Stimulated activated CD8-positive, alpha-beta memory T cell treated with anti-CD3 and anti-CD28 coated beads, Interleukin-2, amount 100 ng/mL, for 48 hours (primary cell): ENCODE measurements at regions not wholly inside any gene's neighbourhood (a gene's known extent, or its start where the extent isn't known, plus 50 kb on each side); places are given as distances from the start of the nearest gene placed in this dataset.
A peak's percentile ranks its signal among the peaks of the same experiment; 100 is the strongest.
"Not testable (repeated sequence)": the region's sequence is repeated elsewhere in the genome, so short reads cannot be mapped to it uniquely, and the experiment has no call there.

Experiments
- DNase-seq, 2 donors: peaks; one replicate each; pipeline ENCODE4 v3.0.0-alpha.2; 2020; ENCODE audit warnings: low read depth in 2 of 2

DNA sequence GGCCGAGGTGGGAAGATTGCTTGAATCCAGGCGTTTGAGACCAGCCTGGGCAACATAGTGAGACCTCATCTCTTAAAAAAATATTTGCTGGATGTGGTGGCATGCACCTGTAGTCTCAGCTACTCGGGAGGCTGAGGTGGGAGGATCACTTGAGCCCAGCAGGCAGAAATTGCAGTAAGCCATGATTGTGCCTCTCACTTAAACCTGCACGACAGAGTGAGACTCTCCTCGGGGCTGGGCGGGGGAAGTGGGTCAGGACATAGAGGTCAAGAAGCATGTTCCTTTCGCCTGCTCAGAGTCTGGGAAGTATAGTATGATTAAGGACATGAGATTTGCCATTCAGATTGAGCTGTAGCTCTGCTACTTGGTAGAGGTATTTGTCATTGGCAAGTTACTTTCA, 52.3 kb downstream of the SEPTIN7 start:
- not testable (repeated sequence) for DNase-seq

DNA sequence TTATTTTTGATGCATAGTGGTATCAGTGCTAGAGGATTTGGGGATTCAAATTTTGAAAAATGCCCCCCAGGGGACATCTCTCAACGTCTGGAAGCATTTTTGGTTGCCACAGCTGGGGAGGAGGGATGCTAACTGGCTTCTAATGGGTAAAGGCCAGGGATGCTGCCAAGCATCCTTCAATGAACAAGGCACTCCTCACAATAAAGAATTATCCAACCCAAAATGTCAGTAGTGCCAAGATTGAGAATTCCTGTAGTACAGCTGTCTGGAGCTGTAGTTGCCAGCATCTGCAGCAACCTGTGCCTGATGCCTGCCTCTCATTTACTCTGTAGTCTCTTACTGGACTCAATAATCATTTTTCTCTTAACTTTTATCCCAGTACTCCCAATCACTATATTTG, 53.5 kb downstream of the SEPTIN7 start:
- DNase-seq: no peak

DNA sequence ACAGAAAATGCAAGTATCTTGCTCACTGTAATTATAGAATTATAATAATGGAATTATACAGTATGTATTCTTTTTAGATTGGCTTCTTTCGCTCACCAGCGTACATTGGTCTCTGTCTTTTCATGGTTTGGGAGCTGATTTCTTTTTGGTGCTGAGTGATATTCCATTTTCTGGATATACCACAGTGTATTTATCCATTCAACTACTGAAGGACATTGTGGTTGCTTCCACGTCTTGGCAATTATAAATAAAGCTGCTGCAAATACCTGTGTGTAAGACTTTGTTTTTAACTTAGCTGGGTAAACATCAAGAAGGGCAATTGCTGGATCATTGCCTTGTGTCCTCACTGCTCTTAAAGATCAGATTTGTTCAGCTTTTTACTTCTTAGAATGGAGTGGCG, 55.3 kb downstream of the SEPTIN7 start:
- DNase-seq: no peak

DNA sequence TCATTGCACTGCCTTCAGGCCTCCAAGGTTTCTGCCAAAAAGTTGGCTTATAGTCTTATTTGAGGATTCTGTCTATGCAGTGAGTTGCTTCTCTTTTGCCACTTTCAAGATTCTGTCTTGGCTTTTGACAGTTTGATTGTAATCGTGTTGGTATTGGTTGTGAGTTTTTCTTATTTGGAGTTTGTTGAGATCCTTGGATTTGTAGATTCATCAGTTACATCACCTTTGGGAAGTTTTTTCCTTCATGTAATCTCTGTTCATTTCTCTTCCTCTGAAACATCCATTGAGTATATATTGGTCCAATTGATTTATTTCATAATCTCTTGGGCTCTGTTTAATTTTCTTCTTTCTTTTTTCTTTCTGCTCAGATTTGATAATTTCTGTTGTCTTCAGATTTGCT, 59.8 kb downstream of the SEPTIN7 start:
- no peak for DNase-seq

DNA sequence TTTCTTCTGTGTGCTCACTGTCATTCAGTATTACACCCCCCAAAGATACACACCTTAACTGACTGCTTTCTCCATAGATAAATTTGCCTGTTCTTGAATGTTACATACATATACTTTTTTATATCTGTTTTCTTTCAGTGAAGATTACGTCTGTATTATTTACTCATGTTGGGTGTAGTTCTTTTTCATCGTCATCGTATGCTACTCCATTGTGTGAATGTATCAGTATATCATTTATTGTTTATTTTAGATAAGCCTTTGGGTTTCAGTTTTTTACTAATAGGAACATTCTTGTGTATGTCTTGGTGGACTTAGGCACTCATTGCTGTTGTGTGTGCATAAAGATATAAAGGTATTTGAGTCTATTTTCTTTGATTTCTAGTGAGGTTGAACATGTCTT, 64.4 kb downstream of the SEPTIN7 start:
- no peak for DNase-seq

DNA sequence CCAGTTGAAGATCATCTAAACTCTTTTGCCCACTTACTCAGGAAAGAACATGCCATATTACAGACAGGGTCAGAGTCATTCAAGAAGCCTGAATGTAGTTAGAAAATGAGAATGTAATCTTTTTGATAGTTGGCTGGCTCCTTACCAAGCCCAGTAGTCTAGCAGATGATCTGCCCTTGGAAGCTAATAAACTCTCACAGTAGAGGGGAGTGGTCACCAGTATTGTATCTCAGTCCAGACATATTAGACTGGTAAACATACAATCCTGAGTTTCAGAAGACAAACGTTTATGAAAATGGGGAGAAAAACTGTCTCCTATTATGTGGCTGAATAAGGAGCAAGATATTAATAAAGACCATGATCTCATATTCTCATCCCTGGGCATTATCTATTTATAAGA, 65.3 kb downstream of the SEPTIN7 start:
- DNase-seq: no peak

DNA sequence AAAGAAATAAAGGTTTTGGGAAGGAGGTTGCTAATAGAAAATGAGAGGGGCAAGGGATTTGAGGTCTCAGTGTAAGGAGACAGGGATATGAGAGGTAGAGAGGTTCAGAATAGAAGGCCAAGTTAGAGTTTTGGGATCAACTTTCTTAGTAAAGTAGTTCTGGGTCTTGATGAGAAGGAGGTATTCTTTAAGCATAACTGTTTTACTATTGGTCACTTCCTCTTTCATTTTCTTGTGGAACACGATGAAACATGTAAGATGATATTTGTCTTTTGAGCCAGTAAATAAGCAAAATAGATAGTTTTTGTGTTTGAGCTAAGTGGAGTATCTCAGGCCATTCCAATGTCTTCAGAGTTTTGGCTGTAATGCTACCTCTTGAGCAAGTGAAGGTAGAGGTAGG, 68.3 kb downstream of the SEPTIN7 start:
- not testable (repeated sequence) for DNase-seq

DNA sequence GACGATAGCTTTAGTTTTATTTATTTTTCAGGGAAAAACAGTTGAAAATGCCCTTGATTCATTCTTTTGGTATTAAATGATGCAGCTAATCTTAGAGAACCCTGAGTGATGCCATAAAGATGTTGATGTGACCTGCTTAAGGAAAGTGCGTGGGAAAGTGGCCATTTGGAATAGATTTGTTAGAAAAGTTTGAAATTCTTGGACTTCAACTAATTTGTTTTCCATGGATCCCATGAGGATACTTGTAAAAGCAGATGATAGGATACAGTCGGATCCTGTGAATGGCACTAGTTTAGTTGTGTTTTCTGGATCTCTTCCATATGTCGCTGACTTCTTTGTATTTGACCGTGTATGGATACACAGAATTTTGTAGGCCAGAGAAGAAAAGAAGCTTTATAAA, 69.0 kb downstream of the SEPTIN7 start:
- DNase-seq: no peak

DNA sequence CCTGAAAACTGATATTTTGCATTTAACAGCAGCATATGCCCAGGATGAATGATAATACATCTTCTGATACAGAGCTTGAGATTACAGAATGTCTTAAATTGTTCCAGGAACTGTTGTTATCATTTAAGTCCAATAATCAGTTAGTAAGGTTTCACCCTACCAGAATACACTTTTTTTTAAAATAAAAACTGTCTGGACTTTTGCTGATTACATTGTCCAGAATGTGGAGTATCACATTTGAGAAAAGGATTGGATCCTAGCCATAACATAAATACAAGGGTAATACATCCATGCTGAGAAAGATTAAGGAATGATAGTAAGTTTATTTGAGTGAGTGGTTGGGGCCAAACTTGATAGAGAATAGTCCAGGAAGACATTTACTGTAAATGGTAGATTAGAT, 71.0 kb downstream of the SEPTIN7 start:
- DNase-seq: no peak

DNA sequence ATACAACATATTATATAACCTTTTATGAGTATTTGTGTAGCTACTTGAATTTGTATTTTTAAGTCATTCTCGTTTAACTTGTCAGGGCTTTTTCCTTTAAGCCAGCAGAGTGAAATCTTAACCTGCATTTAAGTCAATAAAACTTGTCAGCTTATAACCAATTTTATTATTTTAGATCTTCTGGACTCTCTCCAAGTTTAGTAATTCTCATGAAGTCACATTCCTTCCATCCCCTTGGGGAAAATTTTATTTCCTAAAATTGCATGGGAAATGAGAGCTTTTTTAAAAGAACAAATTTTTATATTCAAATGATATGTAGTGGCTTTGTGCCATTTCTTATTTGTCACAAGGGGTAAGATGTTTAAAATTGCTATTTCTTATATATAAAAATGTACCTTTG, 74.0 kb downstream of the SEPTIN7 start:
- DNase-seq: no peak

DNA sequence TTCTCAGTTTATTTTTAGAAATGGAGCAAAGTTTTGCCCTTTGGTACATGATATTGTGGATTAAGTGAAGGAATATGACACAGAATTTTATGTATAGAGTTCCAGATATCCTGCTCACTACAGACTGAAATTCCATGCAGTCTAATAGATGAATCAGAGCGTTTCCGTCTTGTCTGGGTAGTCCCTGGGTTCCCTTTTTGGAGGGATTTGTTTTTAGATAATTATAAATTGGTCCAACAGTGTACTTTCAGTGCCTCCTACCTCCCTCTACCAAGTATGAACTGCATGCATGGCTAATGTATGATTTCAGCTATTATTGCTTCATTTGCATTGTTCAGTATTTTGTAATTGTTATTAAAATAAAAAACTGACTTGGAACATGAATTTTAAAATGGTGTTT, 74.4 kb downstream of the SEPTIN7 start:
- no peak for DNase-seq

DNA sequence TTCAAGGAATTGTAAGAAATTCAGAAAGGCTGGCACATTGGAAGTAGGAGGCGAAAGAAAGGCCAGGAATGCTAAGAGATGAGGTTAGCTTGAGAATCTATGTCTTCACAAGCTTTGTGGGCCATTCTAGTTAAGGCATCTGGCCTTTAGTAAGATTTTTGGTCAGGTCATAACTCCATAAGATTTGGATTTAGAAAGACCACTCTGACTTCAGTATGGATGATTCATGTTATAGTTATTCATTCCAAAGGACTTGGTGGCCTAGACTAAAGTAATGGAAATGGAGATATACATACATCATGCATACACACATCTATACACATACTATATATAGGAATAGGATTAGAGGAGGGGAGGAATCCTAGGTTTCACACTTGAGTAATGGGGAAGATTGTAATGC, 77.5 kb downstream of the SEPTIN7 start:
- no peak for DNase-seq

DNA sequence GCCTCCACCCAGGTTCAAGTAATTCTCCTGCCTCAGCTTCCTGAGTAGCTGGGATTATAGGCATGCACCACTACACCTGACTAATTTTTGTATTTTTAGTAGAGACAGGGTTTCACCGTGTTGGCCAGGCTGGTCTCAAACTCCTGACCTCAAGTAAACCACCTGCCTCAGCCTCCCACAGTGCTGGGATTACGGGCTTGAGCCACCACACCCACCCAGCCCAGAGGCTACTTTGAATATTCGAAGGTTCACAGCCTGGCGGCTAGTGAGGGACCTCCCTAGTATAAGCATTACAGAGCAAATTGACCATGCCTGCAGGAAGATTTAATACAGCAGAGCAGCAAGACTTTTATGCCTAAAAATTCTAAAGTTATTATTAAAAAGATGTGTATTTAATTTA, 86.6 kb downstream of the SEPTIN7 start:
- DNase-seq: not testable (repeated sequence)

DNA sequence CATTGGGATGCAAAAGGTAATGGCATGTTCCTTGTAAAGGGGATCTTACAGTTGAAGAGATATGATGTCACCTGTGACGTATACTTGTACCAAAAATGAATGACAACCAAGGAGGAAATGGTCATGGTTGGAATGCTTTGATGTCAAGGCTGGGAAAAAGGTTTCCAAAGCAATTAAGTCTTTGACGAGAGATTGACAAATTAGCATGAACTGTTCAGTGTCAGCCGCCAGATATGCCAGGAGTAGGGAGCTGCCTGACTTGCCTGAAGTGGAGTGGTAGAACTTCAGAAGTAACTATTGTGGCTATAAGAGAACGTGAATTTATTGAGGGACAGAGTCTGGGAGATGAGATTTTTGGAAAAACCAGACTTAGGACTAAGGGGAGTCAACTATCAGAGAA, 88.1 kb downstream of the SEPTIN7 start:
- DNase-seq: no peak

DNA sequence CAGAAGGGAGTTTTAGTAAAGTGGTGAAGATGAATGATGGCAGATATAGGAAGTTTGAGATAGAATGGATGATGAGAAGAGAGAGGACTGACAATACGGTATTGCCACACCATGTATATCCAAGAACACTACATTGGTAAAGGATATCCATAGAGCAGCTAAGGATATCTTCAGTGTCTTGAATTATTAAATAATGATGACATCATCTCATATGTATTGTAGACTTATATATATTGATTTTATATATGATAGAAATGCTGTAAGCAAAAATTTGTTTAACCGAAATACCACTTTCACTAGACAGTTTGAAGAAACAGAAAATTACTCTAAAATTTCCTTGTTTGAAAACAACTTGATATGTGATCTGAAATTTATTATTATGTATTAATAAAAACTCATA, 89.0 kb downstream of the SEPTIN7 start:
- DNase-seq: no peak

DNA sequence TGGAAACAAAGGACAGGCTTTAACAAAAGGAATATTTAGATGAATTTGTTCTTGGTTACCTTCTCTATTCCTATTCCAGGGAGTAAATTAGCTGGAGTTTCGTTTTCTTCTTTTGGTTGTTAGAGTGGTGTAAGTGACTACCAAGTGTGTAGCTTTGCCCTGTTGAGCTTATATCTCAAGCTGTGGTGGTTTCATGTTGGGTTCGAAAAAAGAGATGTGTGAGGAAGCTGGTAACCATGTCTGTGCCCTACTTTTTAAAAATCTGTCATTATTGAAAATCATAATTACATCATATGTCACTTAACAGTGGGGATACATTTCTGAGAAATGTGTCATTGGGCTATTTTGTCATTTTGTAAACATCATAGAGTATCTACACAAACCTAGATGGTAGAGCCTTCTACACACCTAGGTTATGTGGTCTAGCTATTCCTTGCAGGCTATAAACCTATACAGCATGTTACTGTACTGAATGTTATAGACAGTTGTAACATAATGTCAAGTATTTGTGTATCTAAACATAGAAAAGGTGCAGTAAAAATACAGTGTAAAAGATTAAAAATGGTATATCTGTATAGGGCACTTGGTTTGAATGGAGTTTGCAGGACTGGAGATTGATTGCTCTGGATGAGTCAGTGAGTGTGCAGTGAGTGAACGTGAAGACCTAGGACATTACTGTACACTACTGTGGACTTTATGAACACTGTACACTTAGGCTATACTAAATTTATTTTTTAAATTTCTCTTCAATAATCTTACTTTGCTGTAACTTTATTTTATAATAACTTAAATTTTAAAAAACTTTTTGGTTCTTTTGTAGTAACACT, 90.4 kb downstream of the SEPTIN7 start:
- no peak for DNase-seq

DNA sequence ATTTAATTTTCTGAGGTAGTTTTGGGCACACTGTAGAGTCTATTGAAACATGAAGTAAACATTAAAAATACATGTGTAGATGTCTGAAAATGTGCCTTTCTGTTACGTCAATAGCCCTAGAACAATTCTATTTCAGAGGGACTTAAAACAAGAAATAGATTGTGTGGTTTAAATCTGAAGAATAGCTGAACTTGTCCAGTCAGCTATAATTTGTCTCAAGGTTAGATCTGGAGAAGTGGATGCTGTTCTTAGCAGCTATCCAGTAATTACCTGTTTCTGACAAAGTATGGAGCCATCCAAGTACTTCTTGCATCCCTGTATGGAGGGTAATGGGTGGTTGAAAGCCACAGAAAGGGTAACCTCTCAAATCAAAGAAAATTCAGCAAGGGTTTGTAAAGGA, 92.8 kb downstream of the SEPTIN7 start:
- no peak for DNase-seq

DNA sequence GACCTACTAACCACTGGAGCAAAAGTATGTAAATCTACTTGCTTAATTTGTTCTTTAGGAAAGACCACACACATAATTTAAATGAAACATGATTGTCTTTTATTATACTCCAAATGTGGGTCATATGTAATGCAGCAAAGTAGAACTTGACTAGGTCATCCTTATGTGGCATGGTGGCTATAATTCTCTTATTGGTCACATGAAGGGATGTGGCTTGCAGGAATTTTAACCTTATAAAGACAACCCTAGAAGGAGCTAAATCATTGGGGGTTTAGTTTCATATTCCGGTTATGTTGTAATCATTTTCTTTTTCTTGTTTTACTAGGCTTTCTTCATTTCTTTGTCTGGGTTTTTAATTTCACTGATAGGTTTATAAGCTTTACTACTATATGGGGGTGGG, 93.9 kb downstream of the SEPTIN7 start:
- DNase-seq: no peak

DNA sequence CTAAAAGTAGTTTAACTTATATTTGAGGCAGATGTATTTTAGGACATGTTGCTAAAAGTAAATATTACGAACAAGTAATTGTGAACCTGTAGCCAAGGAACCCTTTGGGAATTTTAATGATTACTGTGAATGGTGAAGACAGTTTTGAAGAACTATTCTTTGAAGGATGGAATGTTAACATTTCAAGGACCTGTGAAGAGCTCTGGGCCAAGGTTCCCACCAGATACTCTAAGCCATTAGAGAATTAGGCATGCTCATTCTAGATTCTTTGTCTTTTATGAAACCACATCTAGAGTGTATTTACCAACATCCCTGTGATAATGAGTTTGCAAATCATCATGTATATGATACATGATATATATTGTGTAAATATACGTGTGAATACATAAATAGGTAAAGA, 99.8 kb downstream of the SEPTIN7 start:
- no peak for DNase-seq

DNA sequence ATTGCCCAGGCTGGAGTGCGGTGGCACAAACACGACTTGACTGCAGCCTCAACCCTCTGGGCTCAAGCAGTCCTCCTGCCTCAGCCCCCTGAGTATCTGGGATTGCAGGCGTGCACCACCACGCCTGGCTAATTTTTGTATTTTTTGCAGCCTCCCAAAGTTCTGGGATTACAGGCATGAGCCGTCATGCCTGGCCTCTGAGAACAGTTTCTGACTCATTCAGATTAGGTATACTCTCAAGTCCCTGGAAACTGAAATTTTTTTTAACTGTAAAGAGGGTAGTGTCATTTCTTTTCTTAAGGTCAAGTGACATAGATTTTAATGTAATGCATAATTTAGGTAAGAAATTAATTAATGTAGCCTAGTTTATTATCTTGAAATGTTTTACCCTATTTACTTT, 104.7 kb downstream of the SEPTIN7 start:
- no peak for DNase-seq

DNA sequence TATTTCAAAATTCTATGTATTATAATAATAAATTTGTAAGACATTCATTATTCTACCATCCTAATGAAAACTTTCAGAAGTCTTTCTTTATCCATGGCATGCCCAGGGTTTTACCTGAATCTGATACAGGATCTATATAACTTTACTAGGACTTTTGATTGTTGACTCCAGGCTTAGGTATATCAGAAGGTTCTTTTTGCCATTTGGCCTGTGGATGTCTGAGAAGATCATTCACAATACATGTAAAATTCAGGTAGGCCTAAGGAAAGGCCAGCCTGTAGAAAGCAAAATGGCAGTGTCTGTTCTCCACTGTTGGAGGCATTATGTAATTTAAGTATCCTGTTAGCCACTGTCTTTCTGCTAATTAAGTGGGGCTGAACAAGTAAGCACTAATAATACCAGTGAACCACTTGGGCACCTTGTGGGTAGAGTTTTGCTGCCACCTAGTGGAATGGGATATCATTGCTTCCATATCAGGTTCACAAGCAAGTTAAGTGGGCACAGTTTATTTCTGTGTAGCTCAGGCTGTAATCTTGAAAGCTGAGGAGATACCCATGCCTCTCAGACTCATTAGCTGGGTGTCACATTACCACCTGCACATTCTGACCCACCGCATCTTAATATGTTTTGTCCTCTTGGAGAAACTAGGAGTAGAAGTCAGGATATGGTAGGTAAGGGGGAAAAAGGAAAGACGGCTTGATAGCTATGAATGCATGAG, 105.5 kb downstream of the SEPTIN7 start:
- DNase-seq: peak; percentile 4 to 21

DNA sequence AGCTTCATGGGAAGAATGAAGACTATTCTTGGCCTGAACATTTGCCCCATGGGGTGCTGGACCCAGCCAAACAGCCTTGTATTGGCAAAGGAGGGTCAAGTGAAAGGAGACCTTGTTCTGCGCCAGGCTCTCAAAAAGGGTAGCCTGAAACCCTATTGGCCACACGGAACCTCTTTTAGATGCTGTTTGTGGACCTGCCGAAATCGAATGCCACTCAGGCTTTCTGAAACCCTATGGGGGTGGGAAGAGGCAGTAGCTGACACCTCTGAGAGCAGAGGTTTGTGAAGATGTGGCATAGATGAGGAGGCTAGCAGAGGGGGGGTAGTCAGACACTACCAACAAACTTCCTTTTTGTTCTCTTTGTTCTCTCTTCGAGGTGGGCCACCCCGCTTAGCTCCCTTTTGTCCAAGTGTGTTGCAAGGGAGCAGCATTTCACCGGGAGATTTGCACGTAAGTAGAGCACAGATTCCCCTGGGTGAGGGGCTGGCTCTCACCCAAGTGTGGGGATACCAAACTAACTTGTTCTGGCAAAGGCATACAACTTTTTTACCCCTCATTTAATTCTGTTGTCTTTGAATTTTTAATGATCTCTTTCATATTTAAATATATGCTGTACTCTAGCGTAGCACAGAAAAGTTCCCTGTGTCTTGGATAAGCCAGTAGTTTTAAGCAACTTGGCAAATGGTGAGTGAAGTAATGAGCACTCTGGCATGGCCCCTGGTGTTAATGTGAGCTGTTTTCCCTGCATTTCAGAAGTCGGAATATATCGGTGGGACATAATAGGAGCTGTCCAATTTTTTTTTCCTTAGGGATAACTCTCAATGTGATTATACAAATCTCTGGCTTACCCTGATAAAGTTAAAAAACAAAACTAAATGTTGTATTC, 107.7 kb downstream of the SEPTIN7 start:
- no peak for DNase-seq
